Lung microvascular endothelial cell (primary cell): ENCODE measurements at regions not wholly inside any gene's neighbourhood (a gene's known extent, or its start where the extent isn't known, plus 50 kb on each side); places are given as distances from the start of the nearest gene placed in this dataset.

Source experiments
- DNase-seq, 2 donors: peaks; one replicate each; pipeline versions ENCODE4 v3.0.0 to v3.0.0-alpha.2; 2010; ENCODE audit warnings: low read depth in 2 of 2

DNA sequence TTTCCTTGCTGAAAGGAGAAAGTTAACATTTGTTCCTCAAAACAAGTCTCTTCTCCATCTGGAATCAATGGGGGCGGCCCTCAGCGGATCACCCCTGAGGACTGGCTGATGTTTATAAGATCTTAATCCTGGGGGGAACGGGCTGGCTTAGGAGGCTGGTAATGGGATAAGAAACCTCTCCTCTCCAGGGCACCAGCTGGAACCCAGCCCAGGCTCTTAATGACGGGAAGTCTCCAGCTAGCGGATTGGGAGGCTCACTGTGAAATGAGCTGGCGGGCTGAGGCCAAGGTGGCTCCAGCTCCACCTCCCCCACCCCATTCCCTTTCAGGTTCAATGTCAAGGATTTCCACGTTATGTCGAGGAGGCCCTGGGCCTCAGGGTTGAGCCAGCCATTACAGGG lies 1133.0 kb downstream of the VRK1 start:
- no peak for DNase-seq

DNA sequence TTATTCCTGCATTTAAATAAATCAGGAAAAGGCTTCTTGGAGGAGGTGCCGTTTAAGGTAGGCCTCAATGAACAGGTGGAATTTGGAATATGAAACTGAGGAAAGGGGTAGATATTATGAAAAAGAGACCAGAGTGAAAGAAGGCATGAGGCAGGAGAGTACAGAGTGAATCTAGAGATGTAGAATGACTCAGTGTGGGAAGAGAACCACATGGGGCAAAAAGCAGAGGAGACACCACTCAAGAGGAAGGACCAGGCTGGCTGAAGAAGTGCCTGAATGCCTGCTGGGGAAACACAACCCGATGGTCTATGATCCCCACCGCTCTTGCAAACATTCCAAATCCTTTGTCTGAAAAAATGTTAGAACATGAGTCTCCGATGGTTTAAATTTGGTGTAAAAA lies 1134.1 kb downstream of the VRK1 start:
- no peak for DNase-seq

DNA sequence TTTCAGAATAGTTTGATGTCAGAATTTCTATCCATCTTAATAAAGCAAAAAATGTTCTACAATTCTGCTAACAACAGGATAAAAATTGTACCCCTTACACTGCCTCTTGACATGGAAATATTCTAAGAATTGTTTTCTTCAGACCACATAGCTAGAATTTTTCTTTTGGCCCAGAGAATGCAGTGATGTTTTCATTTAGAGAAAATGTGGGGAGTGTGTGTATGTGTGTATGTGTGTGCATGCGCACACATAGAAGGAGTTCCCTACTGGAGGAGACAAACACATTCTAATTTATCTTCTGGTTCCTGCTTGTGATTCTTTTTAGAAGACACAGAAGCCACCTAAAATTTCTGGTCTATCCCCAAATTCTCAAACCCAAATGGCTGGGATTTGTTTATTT lies 1145.7 kb downstream of the VRK1 start:
- DNase-seq: no peak

DNA sequence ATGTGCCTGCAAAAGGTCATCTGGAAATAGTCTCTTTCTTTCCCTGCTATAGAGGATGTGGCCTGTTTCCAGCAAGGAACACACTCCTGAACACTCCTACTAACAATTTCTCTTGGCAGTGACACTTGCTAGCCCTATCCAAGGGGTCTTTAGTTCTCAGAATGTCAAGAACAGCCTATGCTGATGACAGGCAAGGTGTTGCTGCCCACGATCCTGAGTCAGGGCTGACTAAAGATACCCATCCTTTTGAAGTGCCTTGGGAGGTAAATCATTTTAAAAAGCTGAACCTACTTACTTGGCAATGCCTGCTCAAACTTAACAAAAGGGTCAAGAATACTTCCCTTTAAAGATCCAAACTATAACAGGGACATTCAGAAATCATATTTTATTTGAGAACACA lies 1146.4 kb downstream of the VRK1 start:
- no peak for DNase-seq

DNA sequence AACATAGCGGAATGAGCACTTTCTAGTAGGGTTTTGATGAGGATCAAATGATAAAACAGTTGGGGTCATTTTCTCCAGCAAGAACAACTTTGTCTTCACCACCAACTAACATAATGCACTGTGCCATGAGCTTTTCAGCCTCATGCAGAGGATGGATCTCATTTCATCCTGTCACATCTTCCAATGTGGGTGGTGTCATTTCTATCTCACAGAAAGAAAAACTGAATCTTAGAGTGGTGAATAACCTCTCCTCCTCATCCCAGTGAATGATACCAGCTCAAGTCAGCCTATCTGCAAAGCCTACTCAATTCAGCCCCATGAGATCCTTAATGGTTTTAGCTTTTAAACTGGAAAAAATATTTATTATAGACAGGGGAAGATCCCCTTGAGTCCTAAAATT lies 1147.2 kb downstream of the VRK1 start:
- no peak for DNase-seq

DNA sequence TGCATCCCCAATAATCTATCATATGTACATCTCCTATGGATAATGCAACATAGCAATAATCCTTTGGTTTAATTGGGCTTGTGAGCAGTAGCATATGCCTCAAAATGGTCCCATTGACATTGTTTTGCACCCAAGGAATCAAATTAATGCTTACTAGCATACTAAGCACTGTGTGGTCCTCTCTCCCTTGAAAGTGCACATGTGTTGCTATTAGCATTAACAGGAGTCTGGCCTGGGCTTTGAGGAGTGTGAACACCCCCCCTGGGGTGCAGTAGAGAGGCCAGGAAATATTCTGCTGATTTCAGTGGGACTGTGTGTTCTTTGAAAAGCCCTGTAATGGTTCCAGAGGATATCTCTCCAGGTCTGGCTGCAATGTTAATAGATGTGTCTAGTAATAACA lies 1148.4 kb downstream of the VRK1 start:
- no peak for DNase-seq

DNA sequence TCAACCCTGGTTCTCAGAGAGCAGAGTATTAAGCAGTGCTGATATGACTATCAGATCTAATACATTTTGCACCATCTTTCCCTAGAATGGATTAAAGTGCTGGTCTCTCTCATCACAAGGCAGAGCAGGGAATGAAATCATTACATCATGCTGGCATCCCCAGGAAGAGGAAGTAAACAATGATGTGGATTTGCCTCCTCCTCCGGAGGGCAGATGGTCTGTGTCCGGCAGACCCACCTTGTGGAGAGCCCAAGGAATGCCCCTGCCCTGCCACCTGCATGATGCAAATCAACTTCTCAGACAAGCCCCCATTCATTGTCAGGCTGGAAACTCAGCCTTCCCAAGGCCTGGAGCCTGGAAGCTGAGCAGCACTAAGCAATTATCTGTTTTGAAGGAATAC lies 1149.1 kb downstream of the VRK1 start:
- DNase-seq: no peak

DNA sequence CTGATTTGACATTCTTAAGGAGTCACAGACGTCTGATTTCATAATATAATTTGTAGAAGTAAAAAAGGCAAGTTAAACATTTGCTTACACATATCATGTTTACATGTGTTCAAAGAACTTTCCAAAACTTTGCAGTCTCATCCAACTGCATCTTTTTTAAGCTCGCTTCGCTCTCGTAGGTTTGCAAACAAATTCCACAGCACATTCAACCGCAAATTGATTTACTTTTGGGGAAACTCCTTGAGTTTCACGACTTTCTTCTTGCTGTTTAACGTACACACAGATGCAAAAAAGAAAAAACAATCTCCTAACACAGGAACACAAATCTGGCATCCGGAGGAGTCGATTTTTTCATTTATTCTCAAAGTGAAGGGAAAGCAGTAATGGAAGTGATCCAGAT lies 1149.5 kb downstream of the VRK1 start:
- DNase-seq: no peak

DNA sequence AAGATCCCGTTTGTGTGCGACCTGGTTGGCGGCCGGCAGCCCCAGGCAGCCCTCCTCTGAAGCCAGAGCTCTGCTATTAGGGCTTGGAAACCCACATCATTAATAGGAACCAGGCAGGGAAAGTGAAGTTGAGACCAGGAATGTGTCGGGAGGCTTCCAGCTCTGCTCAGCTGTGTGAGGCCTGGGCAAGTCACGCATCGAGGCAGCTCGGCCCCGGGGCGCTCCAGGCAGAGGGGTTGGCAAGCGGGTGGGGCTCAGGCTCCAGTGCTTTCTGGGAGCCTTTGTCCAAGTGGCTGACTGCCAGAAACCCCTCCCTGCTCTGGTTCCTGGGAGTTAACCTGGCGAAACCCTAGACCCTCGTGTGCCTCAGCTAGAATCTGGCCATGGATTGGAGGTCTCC lies 1151.7 kb downstream of the VRK1 start:
- no peak for DNase-seq

DNA sequence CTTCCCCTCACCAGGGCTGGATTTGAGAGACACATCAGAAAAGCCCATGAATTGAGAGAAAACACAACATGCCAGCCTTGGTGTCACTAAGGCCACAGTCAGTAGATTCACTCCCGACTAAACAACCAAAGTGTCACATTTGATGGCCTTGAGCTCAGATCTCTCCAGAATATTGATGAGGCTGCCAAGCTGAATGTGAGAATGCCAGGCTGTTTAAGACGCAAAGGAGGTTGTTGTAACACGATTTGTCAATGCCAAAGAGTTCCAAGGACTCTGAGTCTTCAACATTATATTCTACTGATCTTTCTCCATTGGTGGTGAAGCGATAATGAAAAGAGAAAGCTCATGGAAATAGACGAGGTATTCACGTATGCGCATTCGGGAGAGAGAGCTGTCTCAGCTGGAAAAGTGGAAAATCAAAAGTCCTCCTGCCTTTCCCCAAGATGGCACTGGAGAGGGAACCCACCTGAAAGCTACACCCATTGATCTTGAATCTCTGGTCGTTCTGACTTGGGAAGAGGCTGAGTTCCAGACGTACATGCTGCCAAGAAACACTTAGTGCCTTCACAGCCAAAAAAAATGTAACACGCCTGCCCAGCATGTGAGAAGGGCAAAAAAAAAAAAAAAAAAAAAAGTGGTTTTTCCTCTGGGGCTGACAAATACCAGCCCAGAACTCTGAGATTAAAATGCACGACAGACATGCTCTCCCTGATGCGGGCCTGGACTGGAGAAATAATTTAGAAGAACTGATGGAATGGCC lies 1159.6 kb downstream of the VRK1 start:
- DNase-seq: no peak

DNA sequence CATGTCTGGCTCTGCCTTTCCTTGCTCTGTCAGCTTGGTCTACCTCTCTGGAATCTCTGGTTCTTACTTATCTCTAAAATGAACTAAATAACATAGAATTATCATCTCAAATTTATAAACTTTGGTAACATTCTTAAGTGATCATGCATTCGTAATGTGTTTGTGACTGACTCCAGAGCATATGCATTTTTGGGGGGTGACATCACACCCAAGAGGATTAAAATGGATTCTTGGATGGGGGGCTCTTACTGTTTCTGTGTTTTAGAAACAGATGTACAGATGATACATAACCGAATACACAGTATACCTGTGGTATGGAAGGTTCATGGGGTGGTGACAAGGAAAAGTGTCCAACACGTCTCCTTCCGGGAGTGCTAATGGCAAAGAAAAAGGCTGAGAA lies 1162.1 kb downstream of the VRK1 start:
- DNase-seq: no peak

DNA sequence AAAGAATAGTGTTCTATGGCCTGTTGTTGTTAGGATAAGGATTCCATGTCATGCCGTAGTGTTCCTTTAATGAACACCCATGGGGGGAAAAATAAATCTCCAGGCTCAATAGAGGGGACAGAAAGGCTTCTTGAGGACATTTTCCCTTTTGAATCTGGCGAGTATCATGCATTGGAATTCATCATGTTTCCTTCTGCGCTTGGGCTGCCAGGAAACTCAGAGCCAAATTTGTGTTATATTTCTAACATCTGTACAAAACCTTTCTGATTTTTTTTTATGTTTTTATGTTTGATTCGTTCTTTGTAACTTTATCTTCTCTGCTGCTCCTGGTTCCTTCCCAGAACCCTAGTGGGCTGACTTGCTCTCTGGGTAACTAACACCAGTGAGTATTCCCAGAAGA lies 1163.3 kb downstream of the VRK1 start:
- DNase-seq: no peak

DNA sequence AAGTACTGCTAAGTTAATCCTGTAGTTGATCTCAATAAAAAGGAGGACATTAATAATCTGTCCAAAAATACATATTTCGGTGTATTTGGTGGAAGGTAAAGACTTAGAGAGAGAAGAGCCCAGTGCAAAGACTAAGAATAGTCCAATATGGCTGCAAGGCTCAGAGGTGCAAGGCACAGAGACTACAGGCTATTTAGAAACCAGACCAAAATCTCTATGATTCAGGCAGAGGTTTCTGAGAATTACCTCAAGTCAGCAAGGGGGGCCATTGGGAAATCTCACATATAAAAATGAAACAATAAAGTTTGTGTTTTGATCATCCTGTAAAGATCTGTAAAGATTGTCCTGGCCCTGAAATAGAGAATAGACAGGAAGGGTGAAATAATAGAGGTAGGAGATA lies 1173.0 kb downstream of the VRK1 start:
- no peak for DNase-seq

DNA sequence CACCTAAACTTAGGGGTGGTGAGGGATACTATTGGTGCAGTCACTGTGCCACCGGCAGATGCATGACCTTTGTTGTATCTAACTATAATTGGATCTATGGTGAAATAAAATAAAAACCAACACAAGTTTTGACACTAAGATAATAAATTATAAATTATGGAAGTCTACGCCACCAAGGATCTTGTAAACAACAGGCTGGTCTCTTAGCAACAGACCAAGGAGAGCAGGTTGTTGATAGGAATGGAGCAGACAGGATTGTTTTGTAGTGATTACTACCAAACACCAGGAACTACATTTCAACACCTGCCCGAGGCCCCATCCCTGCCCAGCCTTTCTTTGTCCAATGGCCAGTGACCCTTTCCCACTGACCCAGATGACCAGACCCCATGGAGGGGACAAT lies 1178.0 kb downstream of the VRK1 start:
- no peak for DNase-seq

DNA sequence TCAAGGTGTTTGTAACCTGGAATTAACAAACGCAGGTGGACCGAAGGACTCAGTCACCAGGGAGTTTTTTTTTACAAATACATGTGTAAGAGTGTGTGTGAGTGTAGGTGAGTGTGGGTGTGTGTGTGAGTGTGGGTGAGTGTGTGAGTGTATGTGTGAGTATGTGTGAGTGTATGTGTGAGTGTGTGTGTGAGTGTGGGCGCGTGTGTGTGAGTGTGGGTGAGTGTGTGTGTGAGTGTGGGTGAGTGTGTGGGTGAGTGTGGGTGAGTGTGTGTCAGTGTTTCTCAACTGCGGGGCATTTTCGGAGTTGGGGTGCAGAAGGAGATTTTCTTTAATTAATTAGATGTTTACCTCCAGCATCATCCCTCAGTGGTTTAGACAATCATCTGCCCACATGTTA lies 1178.8 kb downstream of the VRK1 start:
- no peak for DNase-seq

DNA sequence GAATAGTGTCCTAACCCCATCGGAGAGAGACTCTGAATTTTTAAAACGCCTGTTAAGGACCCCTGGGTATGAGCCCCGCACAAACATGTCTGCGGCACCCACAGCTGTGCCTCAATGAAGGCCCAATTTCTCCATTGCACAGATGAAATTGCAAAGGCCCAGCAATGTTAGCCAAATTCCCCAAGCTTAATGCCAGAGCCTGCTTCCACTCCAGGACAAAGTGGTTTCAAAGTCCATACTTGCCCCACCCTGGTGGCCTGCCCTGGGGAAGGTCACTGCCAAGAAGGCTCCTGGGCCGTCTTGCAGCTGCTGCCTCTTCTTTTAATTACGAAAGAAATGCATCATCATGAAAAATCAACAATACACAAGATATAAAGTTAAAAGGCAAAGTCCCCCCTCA lies 1179.7 kb downstream of the VRK1 start:
- no peak for DNase-seq

DNA sequence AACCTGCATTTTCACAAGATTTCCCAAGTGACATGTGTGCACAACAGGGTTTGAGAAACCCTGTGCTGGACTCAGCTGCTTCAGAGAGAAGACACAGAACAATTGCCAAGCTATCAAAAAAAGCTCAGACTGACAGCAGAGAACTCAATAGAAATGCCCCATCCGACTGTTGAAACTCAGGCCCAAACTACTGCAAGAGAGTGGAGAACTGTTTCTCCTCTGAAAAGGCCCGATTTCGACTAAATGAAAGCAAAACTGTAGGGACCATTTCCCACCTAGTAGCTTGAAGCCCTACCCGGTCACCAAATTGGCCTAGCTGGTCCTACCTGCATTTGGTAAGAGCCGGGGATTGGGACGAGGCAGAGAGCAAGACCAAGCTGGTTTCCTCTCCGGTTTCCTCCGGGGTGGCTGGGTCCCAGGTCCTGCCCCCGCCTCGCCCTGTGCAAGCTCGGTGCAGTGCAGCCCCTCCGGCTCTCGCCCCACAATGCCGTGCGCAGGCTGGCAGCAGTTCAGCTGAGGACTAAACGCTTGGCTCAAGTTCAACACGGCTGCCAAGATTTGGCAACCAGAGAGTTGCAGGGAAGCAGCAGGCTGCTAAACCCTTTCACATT lies 1180.6 kb downstream of the VRK1 start:
- no peak for DNase-seq

DNA sequence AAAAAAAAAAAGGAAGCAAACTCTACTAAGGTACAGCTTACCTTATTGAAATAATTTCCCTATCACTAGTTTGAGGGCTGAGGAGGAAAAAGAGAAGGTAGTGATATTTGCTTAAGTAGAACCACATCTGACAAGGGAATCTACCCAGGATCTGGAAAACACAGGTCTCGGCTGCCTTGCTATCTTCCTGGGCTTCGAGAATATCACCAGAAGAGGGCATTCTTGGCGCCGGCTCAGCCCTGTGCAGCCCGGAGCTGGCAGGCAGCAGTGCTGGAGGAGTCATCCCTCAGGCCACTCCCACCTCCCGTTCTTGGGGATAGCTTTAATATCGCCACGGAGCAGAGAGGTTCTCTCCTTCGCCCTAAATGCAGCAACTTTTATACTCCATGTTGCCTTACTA lies 1181.2 kb downstream of the VRK1 start:
- DNase-seq: peak in 1 of 2 donors; percentile 4

DNA sequence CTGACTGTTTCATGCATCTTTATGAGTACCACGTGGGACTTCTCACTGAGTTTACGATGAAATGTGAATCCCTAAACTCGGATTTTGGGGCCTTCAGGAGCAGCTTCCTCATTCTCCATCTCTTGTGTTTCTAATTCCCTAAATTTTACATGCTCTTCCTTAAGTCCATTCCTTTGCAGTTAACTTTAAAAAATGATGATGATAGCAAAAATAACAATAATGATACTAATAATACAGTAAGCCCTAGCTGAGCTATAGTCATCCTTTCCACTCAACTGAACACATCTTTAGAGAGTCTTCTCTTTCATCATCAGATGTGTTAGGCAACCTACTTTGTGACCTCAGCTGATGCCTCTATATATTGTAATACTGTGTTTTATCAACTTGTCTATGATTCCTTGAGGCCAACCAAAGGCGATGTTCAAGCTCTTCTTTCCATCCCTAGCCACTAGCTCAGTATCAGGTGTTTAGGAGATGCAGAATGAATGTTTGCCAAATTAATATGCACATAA lies 1196.4 kb downstream of the VRK1 start:
- no peak for DNase-seq

DNA sequence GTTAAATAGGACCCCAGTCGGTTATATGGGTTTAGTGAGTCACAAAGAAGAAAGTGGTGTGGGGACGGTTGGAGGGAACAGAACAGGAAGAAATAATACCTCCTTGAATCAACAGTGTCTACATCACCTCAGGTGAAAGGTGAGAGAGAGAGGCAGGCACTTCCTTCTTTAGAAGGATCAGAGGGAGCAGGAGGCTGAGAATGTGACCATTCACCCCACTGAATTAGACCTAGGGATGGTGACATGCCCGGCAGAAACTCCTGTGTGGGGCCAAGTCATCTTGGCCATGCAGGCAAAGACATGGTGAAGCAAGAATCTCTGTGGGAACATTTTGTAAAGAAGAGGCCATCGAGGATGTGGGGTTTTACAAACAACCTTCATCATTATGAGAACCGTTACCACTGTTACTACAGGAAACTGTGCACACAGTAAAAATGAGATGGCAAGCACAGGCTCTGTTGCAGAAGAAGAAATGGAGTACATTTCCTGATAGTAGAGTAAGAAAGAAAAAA lies 1196.9 kb downstream of the VRK1 start:
- no peak for DNase-seq

DNA sequence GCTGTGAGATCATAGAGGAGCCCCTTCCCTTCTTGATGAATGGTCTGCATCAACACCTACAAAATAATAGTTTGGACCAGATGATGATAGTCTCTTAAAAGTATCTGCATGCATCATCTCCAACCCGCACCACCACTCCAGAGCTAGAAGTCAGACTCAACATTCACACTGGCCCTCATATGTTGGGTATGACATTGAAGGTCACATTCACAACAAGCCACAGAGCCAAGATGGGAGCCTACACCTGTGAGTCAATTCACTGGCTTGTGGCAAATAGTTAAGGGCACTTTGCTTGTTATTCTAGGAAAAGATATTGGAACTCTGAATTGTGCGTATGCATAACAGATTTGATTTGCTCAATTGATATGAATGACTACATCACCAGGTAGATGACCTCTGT lies 1197.9 kb downstream of the VRK1 start:
- DNase-seq: no peak

DNA sequence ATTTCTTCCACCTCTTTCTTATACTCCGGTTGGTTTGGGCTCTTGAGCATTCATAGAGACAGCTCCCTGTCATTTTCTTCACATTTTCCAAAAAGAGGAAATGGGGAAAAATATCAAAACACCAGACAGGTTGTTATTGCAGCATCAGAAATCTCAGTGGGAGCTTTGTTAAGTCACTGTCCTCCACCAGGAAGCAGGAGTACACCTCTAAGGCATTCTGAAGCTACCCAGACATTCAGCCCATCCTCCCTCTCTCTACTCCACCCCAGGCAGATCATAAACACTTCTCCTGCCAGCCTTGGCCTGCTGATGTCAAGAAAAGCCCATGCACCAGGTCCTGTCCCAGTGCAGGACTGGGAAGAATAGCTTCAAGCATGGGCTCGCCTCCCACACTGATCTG lies 1198.3 kb downstream of the VRK1 start:
- DNase-seq: no peak

DNA sequence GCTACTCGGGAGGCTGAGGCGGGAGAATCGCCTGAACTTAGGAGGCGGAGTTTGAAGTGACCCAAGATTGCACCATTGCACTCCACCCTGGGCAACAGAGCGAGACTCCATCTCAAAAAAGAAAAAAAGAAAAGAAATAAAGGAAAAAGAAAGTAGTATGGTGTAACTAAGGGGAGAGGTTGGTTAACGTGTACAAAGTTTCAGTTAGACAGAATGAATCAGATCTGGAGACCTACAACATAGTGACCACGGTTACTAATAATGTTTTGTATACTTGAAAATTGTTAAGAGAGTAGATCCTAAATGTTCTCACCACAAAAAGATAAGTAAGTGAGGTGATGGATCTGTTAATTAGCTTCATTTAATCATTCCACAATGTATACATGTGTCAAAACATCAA lies 1208.8 kb downstream of the VRK1 start:
- no peak for DNase-seq
